ENCODE measurements at regions not wholly inside any gene's neighbourhood (a gene's known extent, or its start where the extent isn't known, plus 50 kb on each side); places are given as distances from the start of the nearest gene placed in this dataset.

DNA sequence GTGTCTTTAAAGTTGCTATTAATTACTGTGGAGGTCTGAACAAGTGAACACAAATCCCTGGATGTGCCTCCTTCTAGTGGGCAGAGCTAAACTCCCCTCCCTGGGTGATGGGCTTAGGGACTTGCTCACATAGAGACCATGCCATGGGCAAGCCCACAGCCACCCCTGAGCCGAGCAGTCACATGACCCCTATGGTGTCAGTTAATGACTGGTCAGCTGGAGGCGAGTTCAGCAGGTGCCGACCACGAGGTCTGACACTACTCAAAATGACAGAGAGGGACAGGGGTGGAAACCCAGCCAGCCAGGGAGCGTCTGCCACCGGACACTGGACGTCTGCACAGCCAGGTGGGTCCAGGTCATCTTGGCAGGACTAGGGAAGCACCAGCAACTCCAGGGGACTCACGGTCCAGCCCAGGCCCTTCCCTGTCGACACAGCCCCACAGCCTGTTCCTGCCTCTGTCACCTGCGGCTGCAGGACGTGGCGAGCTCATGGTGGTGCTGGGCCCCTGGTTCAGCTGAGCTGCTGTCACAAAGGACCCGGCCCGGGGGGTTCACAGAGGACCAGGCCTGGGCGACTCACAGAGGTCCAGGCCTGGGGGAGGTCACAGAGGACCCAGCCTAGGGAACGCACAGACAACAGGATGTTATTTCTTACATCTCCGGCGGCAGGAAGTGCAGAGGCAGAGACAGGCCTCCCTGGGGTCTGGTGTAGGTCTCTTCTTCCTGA, 135.0 kb downstream of the BRD1 start:
- Mint-ChIP-seq H3K4me1 (no peaks in the 10 kb centered on the region), H3K4me3 (no peak overlapping the region), H3K9me3 (ENCODE audit: insufficient read depth) (peaks cover 7% of the 10 kb centered on the region), H3K27ac (no peak overlapping the region), H3K27me3 (peaks cover 22% of the 10 kb centered on the region)
- Histone ChIP-seq H3K4me1 (ENCODE audit: control insufficient read depth in 2 of 2, insufficient read depth in 2 of 2, low read length in 2 of 2) (no peaks in the 10 kb centered on the region), H3K27ac (ENCODE audit: low read length in 2 of 2) (no peak overlapping the region), H4K20me1 (ENCODE audit: control insufficient read depth, insufficient read depth, low read length, poor library complexity, severe bottlenecking) (no peaks in the 10 kb centered on the region), H3K9ac (ENCODE audit: low read length) (no peak overlapping the region), H3K9me3 (ENCODE audit: control extremely low read depth in 1 of 3, control insufficient read depth in 2 of 3, insufficient read depth in 1 of 3, low read length in 2 of 3) (peaks cover 1 to 12% (median 4%) of the 10 kb centered on the region in 3 donors), H2AFZ (ENCODE audit: insufficient read depth, low read depth, low read length, poor library complexity, severe bottlenecking) (no peak overlapping the region), H3K36me3 (replicated peaks in 1 of 2; ENCODE audit: control extremely low read depth in 1 of 2, control insufficient read depth in 1 of 2, extremely low read depth in 1 of 2, insufficient read depth in 2 of 2, low read length in 1 of 2) (no peaks in the 10 kb centered on the region), H3K4me3 (ENCODE audit: control extremely low read depth in 1 of 5, extremely low read depth in 1 of 5, insufficient read depth in 1 of 5, low read depth in 2 of 5, low read length in 4 of 5) (no peak overlapping the region), H3K4me2 (replicated peaks; ENCODE audit: low read depth, low read length, poor library complexity, severe bottlenecking) (no peak overlapping the region), H3K79me2 (ENCODE audit: control insufficient read depth, insufficient read depth, low read length) (no peaks in the 10 kb centered on the region), H3K27me3 (replicated peaks in 1 of 4; ENCODE audit: control extremely low read depth in 1 of 4, control insufficient read depth in 3 of 4, insufficient read depth in 4 of 4, low read length in 3 of 4) (peaks cover 0 to 7% (median 0%) of the 10 kb centered on the region in 4 experiments)
- POLR2A ChIA-PET = no interaction called here
- TF ChIP-seq CTCF (IDR thresholded peaks at IDR 0.05) (no peak), EZH2 (IDR thresholded peaks at IDR 0.05; ENCODE audit: borderline replicate concordance, insufficient read depth, low read depth, low read length, poor library complexity, severe bottlenecking) (no peak)
- 85% methylated on average over 18 of the region's 18 CpGs for WGBS (ENCODE audit: insufficient coverage)
- DNase-seq = no peak
- ATAC-seq (ENCODE audit: low read depth) = no peak
- CTCF ChIA-PET = no interaction called here
- intact Hi-C loops (cut with micrococcal nuclease) = no loop called here

- Histone ChIP-seq H3K9me3 (ENCODE audit: control extremely low read depth in 1 of 3, control insufficient read depth in 2 of 3, insufficient read depth in 1 of 3, low read length in 2 of 3) (peaks cover 0 to 15% (median 0%) of the 10 kb centered on the region in 3 donors), H3K4me1 (ENCODE audit: control insufficient read depth in 2 of 2, insufficient read depth in 2 of 2, low read length in 2 of 2) (no peaks in the 10 kb centered on the region), H3K27me3 (replicated peaks in 1 of 4; ENCODE audit: control extremely low read depth in 1 of 4, control insufficient read depth in 3 of 4, insufficient read depth in 4 of 4, low read length in 3 of 4) (peaks cover 0 to 12% (median 0%) of the 10 kb centered on the region in 4 experiments), H3K4me3 (ENCODE audit: control extremely low read depth in 1 of 5, extremely low read depth in 1 of 5, insufficient read depth in 1 of 5, low read depth in 2 of 5, low read length in 4 of 5) (no peak overlapping the region), H3K27ac (ENCODE audit: low read length in 2 of 2) (no peak overlapping the region), H3K36me3 (replicated peaks in 1 of 2; ENCODE audit: control extremely low read depth in 1 of 2, control insufficient read depth in 1 of 2, extremely low read depth in 1 of 2, insufficient read depth in 2 of 2, low read length in 1 of 2) (no peaks in the 10 kb centered on the region), H3K9ac (ENCODE audit: low read length) (no peak overlapping the region), H3K4me2 (replicated peaks; ENCODE audit: low read depth, low read length, poor library complexity, severe bottlenecking) (no peak overlapping the region), H3K79me2 (ENCODE audit: control insufficient read depth, insufficient read depth, low read length) (no peaks in the 10 kb centered on the region), H2AFZ (ENCODE audit: insufficient read depth, low read depth, low read length, poor library complexity, severe bottlenecking) (no peak overlapping the region), H4K20me1 (ENCODE audit: control insufficient read depth, insufficient read depth, low read length, poor library complexity, severe bottlenecking) (no peaks in the 10 kb centered on the region)
- Mint-ChIP-seq H3K9me3 (ENCODE audit: insufficient read depth) (peaks cover 2% of the 10 kb centered on the region), H3K4me3 (no peak overlapping the region), H3K27ac (no peak overlapping the region), H3K4me1 (no peaks in the 10 kb centered on the region), H3K27me3 (peaks cover 26% of the 10 kb centered on the region)
- intact Hi-C loops (cut with micrococcal nuclease) = no loop called here
- DNase-seq (no peak), ATAC-seq (ENCODE audit: low read depth) (no peak)
- 92% methylated on average over 3 of the region's 3 CpGs for WGBS (ENCODE audit: insufficient coverage)
- ChIA-PET CTCF (no interaction called here), POLR2A (no interaction called here)
- TF ChIP-seq EZH2 (IDR thresholded peaks at IDR 0.05; ENCODE audit: borderline replicate concordance, insufficient read depth, low read depth, low read length, poor library complexity, severe bottlenecking) = no peak
- TF ChIP-seq CTCF (IDR thresholded peaks at IDR 0.05) = no peak
Observed at GRCh38 chr22:49691256-49691655, 136.4 kb downstream of the BRD1 start.
